ENCODE measurements at regions not wholly inside any gene's neighbourhood (a gene's known extent, or its start where the extent isn't known, plus 50 kb on each side); places are given as distances from the start of the nearest gene placed in this dataset.

GRCh38 chr1:172895050-172895460 lies 155.7 kb downstream of the TNFSF18 start:
- no peaks in the 10 kb centered on the region; the same call in 1 of the 2 replicates for H3K9me2 ChIP-seq (ENCODE audit: insufficient read depth)

GRCh38 chr1:172895761-172896160 lies 155.0 kb downstream of the TNFSF18 start:
- Histone ChIP-seq H3K9ac (ENCODE audit: low read length) (peak overlapping the region; percentile 52), H3K27ac (ENCODE audit: low read depth, low read length) (peak overlapping the region; percentile 93), H3K4me3 (replicated peaks in 1 of 2; ENCODE audit: low read depth in 1 of 2, low read length in 2 of 2) (peak overlapping the region in 1 of 2 experiments; percentile 0; a peak in 1 of 4 replicates), H3K4me2 (ENCODE audit: low read length) (peak overlapping the region; percentile 53), H2AFZ (ENCODE audit: low read depth, low read length, poor library complexity, severe bottlenecking) (no peak overlapping the region), H4K20me1 (ENCODE audit: insufficient read depth) (no peaks in the 10 kb centered on the region), H3K4me1 (ENCODE audit: control insufficient read depth in 1 of 2, insufficient read depth in 2 of 2, low read length in 2 of 2) (peaks cover 81 to 90% of the 10 kb centered on the region in 2 experiments), H3K27me3 (ENCODE audit: insufficient read depth, low read length) (no peaks in the 10 kb centered on the region), H3K9me3 (ENCODE audit: control insufficient read depth in 1 of 2, insufficient read depth in 1 of 2, low read depth in 1 of 2, low read length in 2 of 2) (no peaks in the 10 kb centered on the region), H3K79me2 (ENCODE audit: insufficient read depth, low read length) (peaks cover 48% of the 10 kb centered on the region), H3K9me2 (ENCODE audit: insufficient read depth) (no peaks in the 10 kb centered on the region), H3K36me3 (ENCODE audit: control insufficient read depth in 1 of 2, insufficient read depth in 2 of 2, low read length in 2 of 2) (no peaks in the 10 kb centered on the region)
- BruUV-seq (replicated peaks) = no TSS peak
- ChIA-PET CTCF (no interaction called here), POLR2A (interaction anchor here (1.2 kb wide), 2 partner anchors 14 to 70 kb away, joined by 3 to 6 read pairs; no protein-coding TSS in a partner anchor), RAD21 (ENCODE audit: low non-redundant PET in 1 of 2, low total read pairs in 2 of 2, uncharacterized antibody in 2 of 2, unreplicated experiment in 2 of 2) (interaction anchor here in 1 of 2 experiments (1.7 to 2.1 kb wide), 2 partner anchors 10 to 307 kb away, joined by 4 to 9 read pairs; no protein-coding TSS in a partner anchor)
- ATAC-seq (peak; percentile 63), DNase-seq (ENCODE audit: low read depth, low spot score) (peak; percentile 73)
- intact Hi-C loops (cut with micrococcal nuclease) = no loop called here
- TF ChIP-seq SRF (IDR thresholded peaks at IDR 0.05; ENCODE audit: low read depth) (peak; percentile 30; the same call in 1 of the 2 replicates), POLR2A (IDR thresholded peaks at IDR 0.05; ENCODE audit: borderline replicate concordance, extremely low read depth, insufficient read depth, insufficient read length) (no peak), ELF1 (IDR thresholded peaks at IDR 0.05; ENCODE audit: borderline replicate concordance, low read depth) (no peak), ZNF274 (IDR thresholded peaks at IDR 0.05; ENCODE audit: low read depth, low read length) (no peak), ZBTB33 (IDR thresholded peaks at IDR 0.05; ENCODE audit: extremely low read depth, insufficient replicate concordance, low read length) (no peak), CTCF (IDR thresholded peaks at IDR 0.05 in 2 of 3, conservative IDR thresholded peaks at IDR 0.05 in 1 of 3; ENCODE audit: borderline replicate concordance in 1 of 3, insufficient read depth in 1 of 3, low read depth in 2 of 3, low read length in 2 of 3) (no peak), EZH2phosphoT487 (IDR thresholded peaks at IDR 0.05; ENCODE audit: borderline replicate concordance) (no peak), TCF7L2 (IDR thresholded peaks at IDR 0.05; ENCODE audit: borderline replicate concordance, extremely low read depth, insufficient read depth, insufficient read length) (no peak), CBX3 (IDR thresholded peaks at IDR 0.05; ENCODE audit: low read depth) (peak; percentile 29; the same call in 1 of the 2 replicates), EZH2 (IDR thresholded peaks at IDR 0.05) (no peak), SIN3A (IDR thresholded peaks at IDR 0.05; ENCODE audit: low read depth) (no peak), SP1 (IDR thresholded peaks at IDR 0.05; ENCODE audit: low read depth) (peak; percentile 67), ZFX (IDR thresholded peaks at IDR 0.05) (no peak), JUND (IDR thresholded peaks at IDR 0.05) (peak; percentile 45)

More at GRCh38 chr1:172895050-172895460, 155.7 kb downstream of the TNFSF18 start:
- Histone ChIP-seq H3K9ac (ENCODE audit: low read length) (peak overlapping the region; percentile 52), H3K4me2 (ENCODE audit: low read length) (peak overlapping the region; percentile 53), H3K4me1 (ENCODE audit: control insufficient read depth in 1 of 2, insufficient read depth in 2 of 2, low read length in 2 of 2) (peaks cover 85 to 86% of the 10 kb centered on the region in 2 experiments), H4K20me1 (ENCODE audit: insufficient read depth) (no peaks in the 10 kb centered on the region), H3K27ac (ENCODE audit: low read depth, low read length) (peak overlapping the region; percentile 93), H2AFZ (ENCODE audit: low read depth, low read length, poor library complexity, severe bottlenecking) (no peak overlapping the region), H3K27me3 (ENCODE audit: insufficient read depth, low read length) (no peaks in the 10 kb centered on the region), H3K4me3 (replicated peaks in 1 of 2; ENCODE audit: low read depth in 1 of 2, low read length in 2 of 2) (peak overlapping the region in 1 of 2 experiments; percentile 17; a peak in 1 of 4 replicates), H3K79me2 (ENCODE audit: insufficient read depth, low read length) (peaks cover 52% of the 10 kb centered on the region), H3K36me3 (ENCODE audit: control insufficient read depth in 1 of 2, insufficient read depth in 2 of 2, low read length in 2 of 2) (peaks cover 0 to 1% of the 10 kb centered on the region in 2 experiments; a peak in 1 of 4 replicates), H3K9me3 (ENCODE audit: control insufficient read depth in 1 of 2, insufficient read depth in 1 of 2, low read depth in 1 of 2, low read length in 2 of 2) (no peaks in the 10 kb centered on the region)
- TF ChIP-seq POLR2AphosphoS5 (IDR thresholded peaks at IDR 0.05; ENCODE audit: low read depth, low read length) (no peak), JUND (IDR thresholded peaks at IDR 0.05) (no peak), MAX (IDR thresholded peaks at IDR 0.05) (peak; percentile 55)
- DNase-seq (ENCODE audit: low read depth, low spot score) (no peak), ATAC-seq (no peak)
- CTCF ChIA-PET = interaction anchor here (1.1 kb wide), 1 partner anchor 11 kb away, joined by 3 read pairs; no protein-coding TSS in a partner anchor
- POLR2A ChIA-PET = interaction anchor here (0.9 to 1.5 kb wide), 3 partner anchors 9 to 22 kb away, joined by 3 to 6 read pairs (median 6); no protein-coding TSS in a partner anchor
- RAD21 ChIA-PET (ENCODE audit: low non-redundant PET in 1 of 2, low total read pairs in 2 of 2, uncharacterized antibody in 2 of 2, unreplicated experiment in 2 of 2) = interaction anchor here in 1 of 2 experiments (1.7 to 2.1 kb wide), 2 partner anchors 9 to 307 kb away, joined by 4 to 9 read pairs; no protein-coding TSS in a partner anchor
- intact Hi-C loops (cut with micrococcal nuclease) = no loop called here
- BruUV-seq (replicated peaks) = TSS peak; percentile 62
